GM19324 (cell line): ENCODE measurements at regions not wholly inside any gene's neighbourhood (a gene's known extent, or its start where the extent isn't known, plus 50 kb on each side); places are given as distances from the start of the nearest gene placed in this dataset.
"Not testable (repeated sequence)": the region's sequence is repeated elsewhere in the genome, so short reads cannot be mapped to it uniquely, and the experiment has no call there.

Experiments used
- ATAC-seq: cut with Tn5 transposase; IDR thresholded peaks from one replicate; pipeline ENCODE4 v1.9.1; 2021; ENCODE audit warnings: mild to moderate bottlenecking, moderate library complexity; ENCODE audit not compliant: unreplicated experiment, low FRiP score

GRCh38 chr7:109864230-109864629, 1226.7 kb upstream of the LRRN3 start:
- no peak for ATAC-seq

- no peak for ATAC-seq
These were observed 1222.6 kb upstream of the LRRN3 start for GRCh38 chr7:109868215-109868860.

DNA sequence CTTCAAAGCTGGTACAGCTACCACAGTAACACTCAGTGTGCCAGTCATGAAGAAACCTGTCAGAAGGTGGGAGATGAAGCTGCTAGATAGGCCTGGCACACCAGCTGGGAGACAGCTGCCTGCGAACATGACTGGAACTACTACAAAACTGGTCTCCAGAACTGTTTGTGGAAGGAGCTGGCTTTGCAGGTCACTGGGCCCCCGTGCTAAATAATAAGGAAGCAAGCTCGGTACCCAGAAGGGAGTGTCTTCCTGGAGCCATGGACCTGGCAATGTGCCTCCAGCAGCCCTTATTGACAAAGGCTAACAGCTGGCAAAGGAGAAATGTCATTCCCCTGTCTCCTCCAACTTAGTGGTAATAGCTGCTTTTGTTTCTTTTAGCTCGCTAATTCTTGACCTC, 1217.6 kb upstream of the LRRN3 start:
- no peak for ATAC-seq

- ATAC-seq: no peak
These were observed 1211.6 kb upstream of the LRRN3 start for GRCh38 chr7:109879287-109879828.

DNA sequence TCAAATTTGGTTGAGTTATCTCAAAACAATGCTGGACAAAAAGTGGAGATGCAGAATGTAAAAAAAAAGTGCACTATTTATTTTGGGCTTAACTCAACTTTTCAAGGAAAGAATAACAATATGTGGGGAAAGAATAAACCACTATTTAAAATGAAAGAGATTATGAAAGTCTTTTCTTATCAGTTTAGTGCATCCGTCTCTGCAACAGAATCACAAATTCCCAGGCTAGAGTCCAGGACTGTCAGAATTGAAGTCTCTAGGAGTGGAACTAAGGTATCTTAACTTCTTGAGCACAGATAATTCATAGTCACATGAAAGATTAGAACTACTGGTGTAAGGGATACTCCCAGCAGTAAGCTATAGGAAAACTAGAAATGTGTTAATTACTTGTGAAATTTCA, 1200.3 kb upstream of the LRRN3 start:
- no peak for ATAC-seq

DNA sequence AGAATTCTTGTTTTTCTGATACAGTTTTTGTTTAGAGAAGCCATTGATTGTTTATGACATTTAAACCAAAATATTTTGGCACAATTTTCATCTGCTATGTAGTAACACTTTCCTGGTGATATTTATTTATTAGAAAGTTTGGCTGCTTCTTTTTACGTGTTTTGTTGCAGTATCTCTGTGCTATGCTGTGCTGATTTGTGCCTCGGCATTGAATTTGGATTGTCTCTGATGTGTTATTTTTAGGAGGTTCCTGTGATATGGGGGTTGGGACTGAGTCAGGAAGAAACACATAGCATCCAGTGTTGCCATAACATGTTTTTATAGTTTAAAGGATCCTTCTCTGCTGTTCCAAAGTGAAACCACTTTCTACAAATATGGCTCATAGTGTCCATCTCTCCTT, 1197.7 kb upstream of the LRRN3 start:
- ATAC-seq: no peak

DNA sequence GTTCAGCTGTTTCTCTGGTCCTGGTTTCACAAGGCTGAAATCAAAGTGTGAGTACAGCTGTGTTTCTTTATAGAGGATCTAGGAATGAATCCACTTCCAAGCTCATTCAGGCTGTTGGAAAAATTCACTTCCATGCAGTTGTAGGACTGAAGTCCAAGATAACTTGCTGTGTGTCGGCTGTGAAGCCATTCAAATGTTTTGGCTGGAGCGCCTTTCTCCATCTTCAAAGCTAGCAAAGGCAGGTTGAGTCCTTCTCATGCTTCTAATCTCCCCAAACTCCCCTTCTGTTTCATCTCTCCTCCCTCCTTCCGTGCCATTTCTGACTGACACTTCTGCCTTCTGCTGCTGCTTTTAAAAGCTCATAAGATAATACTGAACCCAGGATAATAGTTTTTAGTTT, 1195.4 kb upstream of the LRRN3 start:
- ATAC-seq: no peak

DNA sequence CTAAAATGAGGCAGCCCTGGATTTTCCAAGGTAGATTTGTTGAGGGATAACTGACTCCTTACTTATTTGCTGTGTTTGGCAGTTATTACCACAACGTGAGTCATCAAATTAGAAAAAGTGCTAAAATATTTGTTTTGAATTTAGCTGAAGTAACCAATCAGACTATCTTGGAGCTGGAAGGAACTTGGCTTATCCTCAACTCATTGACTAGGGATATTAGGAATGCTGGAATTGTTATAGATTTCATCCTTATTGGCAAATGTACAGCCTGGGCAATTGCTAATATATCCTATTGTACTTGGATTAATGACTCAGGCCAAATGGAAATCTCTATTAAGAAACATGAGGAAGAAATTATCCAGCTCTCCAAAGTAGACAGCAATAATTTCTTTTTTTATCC, 1189.0 kb upstream of the LRRN3 start:
- no peak for ATAC-seq

DNA sequence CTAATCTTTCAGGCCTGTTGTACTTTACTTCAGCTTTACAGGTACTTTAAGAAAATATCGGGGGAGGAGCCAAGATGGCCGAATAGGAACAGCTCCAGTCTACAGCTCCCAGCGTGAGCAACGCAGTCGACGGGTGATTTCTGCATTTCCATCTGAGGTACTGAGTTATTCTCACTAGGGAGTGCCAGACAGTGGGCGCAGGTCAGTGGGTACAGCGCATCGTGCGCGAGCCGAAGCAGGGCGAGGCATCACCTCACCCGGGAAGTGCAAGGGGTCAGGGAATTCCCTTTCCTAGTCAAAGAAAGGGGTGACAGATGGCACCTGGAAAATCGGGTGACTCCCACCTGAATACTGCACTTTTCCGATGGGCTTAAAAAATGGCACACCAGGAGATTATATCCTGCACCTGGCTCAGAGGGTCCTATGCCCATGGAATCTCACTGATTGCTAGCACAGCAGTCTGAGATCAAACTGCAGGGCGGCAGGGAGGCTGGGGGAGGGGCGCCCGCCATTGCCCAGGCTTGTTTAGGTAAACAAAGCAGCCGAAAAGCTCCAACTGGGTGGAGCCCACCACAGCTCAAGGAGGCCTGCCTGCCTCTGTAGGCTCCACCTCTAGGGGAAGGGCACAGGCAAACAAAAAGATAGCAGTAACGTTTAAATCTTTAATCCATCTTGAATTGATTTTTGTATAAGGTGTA, 1185.4 kb upstream of the LRRN3 start:
- ATAC-seq: not testable (repeated sequence)

DNA sequence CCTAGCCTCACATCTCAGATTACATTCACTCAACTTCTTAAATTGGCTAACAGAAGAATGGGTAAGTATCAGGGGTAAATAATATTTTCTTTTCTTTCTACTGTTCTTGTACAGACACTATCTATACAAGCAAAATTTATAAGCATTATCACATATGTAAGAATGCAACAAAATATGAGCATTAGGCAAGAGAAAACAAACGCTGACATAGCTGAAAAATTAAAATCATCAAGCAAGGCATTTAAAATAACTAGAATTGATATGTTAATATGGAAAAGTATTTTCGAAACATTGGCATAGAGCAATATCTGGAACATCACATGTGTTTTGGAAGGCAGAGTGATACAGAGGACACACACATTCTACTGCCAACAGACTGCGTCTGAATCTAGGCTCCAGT, 1175.3 kb upstream of the LRRN3 start:
- no peak for ATAC-seq

DNA sequence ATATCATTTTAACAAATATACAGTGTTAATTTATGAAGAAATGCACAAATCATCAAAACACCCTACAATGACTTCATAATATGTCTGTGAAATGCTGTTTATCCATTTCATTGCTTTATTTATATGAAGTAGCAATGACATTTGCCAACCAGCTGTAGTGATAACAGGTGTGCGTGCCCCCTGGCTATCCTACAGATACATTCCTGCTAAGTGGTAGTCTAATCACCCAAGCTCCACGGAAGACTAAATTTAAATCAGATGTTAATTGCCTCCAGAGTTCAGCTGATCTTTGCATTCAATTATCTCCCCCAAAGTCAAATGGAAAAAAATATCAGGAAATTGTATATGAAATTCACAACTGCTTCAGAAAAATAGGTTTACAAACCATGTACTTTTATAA, 1164.2 kb upstream of the LRRN3 start:
- ATAC-seq: no peak

GRCh38 chr7:109930049-109930448, 1160.9 kb upstream of the LRRN3 start:
- ATAC-seq: no peak

DNA sequence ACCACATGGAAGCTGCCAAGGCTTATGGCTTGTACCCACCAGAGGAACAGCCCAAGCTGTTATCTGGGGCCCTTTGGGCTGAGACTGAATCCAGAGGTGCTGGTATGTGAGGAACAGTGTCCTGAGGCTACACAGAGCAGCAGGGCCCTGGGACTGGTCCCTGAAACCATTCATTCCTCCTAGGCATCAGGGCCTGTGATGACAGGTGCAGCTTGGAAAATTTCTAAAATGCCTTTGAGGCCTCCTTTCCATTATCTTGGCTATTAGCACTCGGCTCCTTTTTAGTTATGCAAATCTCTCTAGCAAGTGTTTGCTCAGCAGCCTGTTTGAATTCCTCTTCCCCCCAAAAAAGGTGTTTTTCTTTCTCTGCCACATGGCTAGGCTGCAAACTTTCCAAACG, 1151.7 kb upstream of the LRRN3 start:
- ATAC-seq: no peak

GRCh38 chr7:109945820-109946518, 1145.0 kb upstream of the LRRN3 start:
- ATAC-seq: no peak

GRCh38 chr7:109950256-109950655, 1140.7 kb upstream of the LRRN3 start:
- no peak for ATAC-seq

DNA sequence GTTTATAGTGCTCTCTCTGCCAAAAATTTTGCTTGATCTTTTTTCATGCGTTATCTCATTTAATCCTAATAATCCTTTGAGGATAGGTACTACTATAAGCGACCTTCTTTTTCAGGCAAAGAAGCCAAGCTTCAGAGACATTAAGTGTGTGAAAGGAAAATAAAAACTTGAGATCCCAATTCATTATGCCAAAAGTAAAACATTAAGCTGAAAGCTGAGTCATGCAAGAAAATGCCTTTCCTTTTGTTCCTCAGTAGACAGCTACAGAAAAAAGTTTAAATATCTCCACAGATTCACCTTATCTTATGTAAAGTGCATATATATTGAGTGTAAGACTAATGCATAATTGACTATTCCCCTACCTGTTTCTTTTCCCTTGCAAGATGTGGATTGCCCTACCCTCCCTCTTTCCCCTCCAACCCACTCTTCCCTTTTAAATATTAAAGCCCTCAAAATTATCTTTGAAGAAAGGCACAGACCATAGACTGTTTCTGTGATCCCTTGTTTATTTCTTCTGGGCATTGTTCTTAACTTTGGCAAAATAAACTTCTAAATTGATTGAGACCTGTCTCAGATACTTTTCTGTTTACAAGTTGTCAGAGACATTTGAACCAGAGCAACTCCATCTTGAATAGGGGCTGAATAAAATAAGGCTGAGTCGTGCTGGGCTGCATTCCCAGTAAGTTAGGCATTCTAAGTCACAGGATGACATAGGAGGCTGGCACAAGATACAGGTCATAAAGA, 1139.9 kb upstream of the LRRN3 start:
- no peak for ATAC-seq

DNA sequence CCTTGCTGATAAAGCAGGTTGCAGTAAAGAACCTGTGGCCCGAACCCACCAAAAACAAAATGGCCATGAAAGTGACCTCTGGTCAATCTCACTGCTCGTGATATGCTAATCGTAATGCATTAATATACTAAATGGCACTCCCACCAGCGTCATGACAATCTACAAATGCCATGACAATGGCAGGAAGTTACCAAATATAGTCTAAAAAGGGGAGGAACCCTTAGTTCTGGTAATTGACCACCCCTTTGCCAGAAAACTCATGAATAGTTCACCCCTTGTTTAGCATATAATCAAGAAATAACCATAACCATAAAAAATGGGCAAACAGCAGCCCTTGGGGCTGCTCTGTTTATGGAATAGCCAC, 1139.4 kb upstream of the LRRN3 start:
- no peak for ATAC-seq

DNA sequence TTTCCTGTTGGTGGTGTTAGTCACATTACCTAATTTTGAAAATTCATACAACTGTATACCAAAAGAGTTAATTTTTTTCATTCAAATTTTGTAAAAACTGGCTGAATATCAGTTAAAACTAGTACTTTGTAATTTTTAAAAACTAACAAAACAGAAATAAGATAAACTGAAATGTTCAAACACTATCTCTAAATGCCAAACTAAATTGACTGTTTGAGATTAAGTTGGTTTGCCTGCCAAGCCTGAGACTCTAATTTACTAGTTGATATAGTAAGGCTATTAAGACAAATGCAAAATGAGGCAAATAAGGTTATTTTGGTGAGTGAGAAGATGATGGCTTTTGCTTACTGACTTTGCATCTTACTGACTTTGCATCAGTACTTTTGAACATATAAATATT, 1134.9 kb upstream of the LRRN3 start:
- ATAC-seq: no peak

DNA sequence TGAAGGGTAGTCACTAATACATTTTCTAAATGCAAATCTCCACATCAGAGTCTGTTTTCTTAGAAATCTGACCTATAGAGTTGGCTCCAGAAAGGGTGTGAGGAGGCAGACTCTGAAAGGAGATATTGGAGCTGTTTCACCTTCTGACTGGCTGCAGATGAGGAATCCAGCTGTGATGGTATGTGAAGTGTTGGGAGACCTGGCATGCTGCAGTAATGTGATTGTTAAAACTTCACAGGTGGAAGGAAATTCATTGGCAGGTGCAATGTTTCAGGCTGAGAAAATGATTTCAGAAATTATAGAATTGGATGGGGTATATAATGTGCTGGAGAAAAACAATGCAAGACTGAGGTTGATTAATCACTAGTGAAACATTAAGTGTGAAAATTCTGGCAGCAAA, 1134.0 kb upstream of the LRRN3 start:
- no peak for ATAC-seq

DNA sequence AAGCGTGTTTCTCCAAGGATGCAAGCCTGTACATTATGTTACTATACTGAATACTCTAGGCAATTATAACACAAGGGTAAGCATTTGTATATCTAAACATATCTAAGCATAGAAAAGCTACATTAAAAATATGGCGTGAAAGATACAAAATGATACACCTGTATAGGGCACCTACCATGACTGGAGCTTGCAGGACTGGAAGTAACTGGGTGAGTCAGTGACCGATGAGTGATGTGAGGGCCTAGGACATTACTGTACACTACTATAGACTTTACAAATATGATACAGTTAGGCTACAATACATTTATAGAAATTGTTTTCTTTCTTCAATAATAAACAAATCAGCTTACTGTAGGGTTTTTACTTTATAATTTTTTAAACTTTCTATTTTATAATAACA, 1127.2 kb upstream of the LRRN3 start:
- ATAC-seq: no peak

- ATAC-seq: no peak
These were observed 1126.1 kb upstream of the LRRN3 start for GRCh38 chr7:109964780-109965179.
